Stomach (tissue), 8 donors: ENCODE measurements at regions not wholly inside any gene's neighbourhood (a gene's known extent, or its start where the extent isn't known, plus 50 kb on each side); places are given as distances from the start of the nearest gene placed in this dataset.

Experiments
- DNase-seq, 2 donors: peaks; one replicate each; pipeline versions ENCODE4 v3.0.0 to v3.0.0-alpha.2; 2013 to 2019
- H3K27ac ChIP-seq, 5 donors: fragments of 200-600 bp in 4 of 5; sonication (generic) in 4 of 5; one replicate each; pipeline ENCODE4 v1.5.1; 2013 to 2019; ENCODE audit warnings: mild to moderate bottlenecking in 1 of 5, moderate library complexity in 1 of 5
- H3K27me3 ChIP-seq, 3 donors: fragments of 200-600 bp; sonication (generic); one replicate each; pipeline ENCODE4 v1.5.1; 2017 to 2019; ENCODE audit warnings: mixed run types in 1 of 3
- H3K36me3 ChIP-seq, 4 donors: fragments of 200-600 bp; sonication (generic); 1 replicate in 3 of 4; 2 replicates in 1 of 4; pipeline ENCODE4 v1.5.1; 2016 to 2019
- H3K4me1 ChIP-seq, 4 donors: fragments of 200-600 bp; sonication (generic); one replicate each; pipeline ENCODE4 v1.5.1; 2016 to 2019
- H3K4me3 ChIP-seq, 4 donors: fragments of 200-600 bp; sonication (generic) in 3 of 4; one replicate each; pipeline ENCODE4 v1.5.1; 2016 to 2019; ENCODE audit warnings: mild to moderate bottlenecking in 1 of 4
- H3K9me3 ChIP-seq, 4 donors: fragments of 200-600 bp; sonication (generic); one replicate each; pipeline ENCODE4 v1.5.1; 2016 to 2019
- CTCF ChIP-seq, 7 experiments: fragments of 450-650 bp in 4 of 7; fragments of 200-600 bp in 3 of 7; sonication (generic) in 3 of 7; IDR thresholded peaks; one replicate each; pipeline ENCODE4 v1.5.1; 2016 to 2019; ENCODE audit warnings: antibody characterized with exemption in 7 of 7, control low read depth in 2 of 7, mild to moderate bottlenecking in 1 of 7
- EP300 ChIP-seq: sonication (generic); formaldehyde crosslinking; IDR thresholded peaks from one replicate; pipeline ENCODE4 v1.6.1; 2017; ENCODE audit warnings: antibody characterized with exemption
- POLR2A ChIP-seq, 4 donors: fragments of 450-650 bp; IDR thresholded peaks; one replicate each; pipeline ENCODE4 v1.6.1; 2016; ENCODE audit warnings: antibody characterized with exemption in 4 of 4, control low read depth in 2 of 4, mild to moderate bottlenecking in 1 of 4, moderate library complexity in 1 of 4
- POLR2AphosphoS5 ChIP-seq, 3 donors: sonication (generic); formaldehyde crosslinking; IDR thresholded peaks; one replicate each; pipeline ENCODE4 v1.6.1; 2016; ENCODE audit warnings: antibody characterized with exemption in 3 of 3
- WGBS, 5 donors: extraction: QIAGEN DNeasy Blood & Tissue Kit in 3 of 5; methylation state at CpG; one replicate each; pipeline versions ENCODE4 v1.1.5 to v1.1.7; 2013 to 2018; 5-methylcytosine and 5-hydroxymethylcytosine counted together
- intact Hi-C: fragments of 100-400 bp; cut with DNase I; formaldehyde crosslinking; loops from one replicate; pipeline ENCODE4 v1.15.1; 2023; ENCODE audit warnings: low total_unique reads
- donor health status: healthy with polysubstance abuse.
- donor health status: Bipolar disorder and iron deficiency.
- donor health status: healthy.

GRCh38 chr14:34113005-34113511 is 162.2 kb upstream of the EGLN3 start:
- WGBS, 5 donors: 21 to 39% (median 21%) methylated on average over 5 of the region's 5 CpGs
- no peak for DNase-seq
- intact Hi-C loops: no loop called here
- H3K4me3 ChIP-seq: no peak overlapping the region
- peaks cover 4 to 23% (median 17%) of the 10 kb centered on the region in 4 donors for H3K4me1 ChIP-seq
- H3K27me3 ChIP-seq: no peaks in the 10 kb centered on the region
- no peak overlapping the region for H3K27ac ChIP-seq
- H3K9me3 ChIP-seq: no peaks in the 10 kb centered on the region
- TF ChIP-seq POLR2AphosphoS5 (IDR thresholded peaks at IDR 0.05): no peak
- no peak for TF ChIP-seq EP300
- no peak for TF ChIP-seq CTCF (IDR thresholded peaks at IDR 0.05)
- no peak for TF ChIP-seq POLR2A (IDR thresholded peaks at IDR 0.05)
- no peaks in the 10 kb centered on the region for H3K36me3 ChIP-seq

GRCh38 chr14:34111953-34112352 is 161.1 kb upstream of the EGLN3 start:
- no peak for TF ChIP-seq CTCF (IDR thresholded peaks at IDR 0.05)
- no peak for TF ChIP-seq POLR2A (IDR thresholded peaks at IDR 0.05)
- no peak for TF ChIP-seq POLR2AphosphoS5 (IDR thresholded peaks at IDR 0.05)
- no peak for TF ChIP-seq EP300
- intact Hi-C loops: no loop called here
- Histone ChIP-seq H3K27me3 (no peaks in the 10 kb centered on the region), H3K4me1 (peaks cover 4 to 23% (median 17%) of the 10 kb centered on the region in 4 donors), H3K27ac (no peak overlapping the region), H3K4me3 (no peak overlapping the region), H3K9me3 (no peaks in the 10 kb centered on the region), H3K36me3 (no peaks in the 10 kb centered on the region)
- WGBS, 5 donors: 75 to 82% (median 77%) methylated on average over 4 of the region's 4 CpGs
- DNase-seq: no peak

DNA sequence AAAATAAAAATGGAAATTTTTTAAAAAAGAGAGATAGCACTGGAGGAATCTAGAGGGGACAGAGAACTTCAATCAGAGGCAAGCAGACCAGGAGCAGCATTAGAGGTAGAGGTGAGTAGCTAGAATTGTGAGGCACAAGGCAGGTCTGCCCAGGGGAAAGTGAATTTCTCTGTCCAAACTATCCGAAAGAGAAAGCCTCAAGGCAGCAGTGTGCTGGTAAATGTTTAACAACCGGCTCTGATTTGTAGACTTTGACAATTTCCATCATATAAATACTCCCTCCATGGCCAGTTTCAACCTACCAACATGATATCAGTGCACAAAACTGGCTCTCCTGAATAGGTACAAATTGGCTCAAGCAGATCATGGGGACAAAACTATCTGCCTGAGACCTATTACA is 160.6 kb upstream of the EGLN3 start:
- H3K9me3 ChIP-seq: no peaks in the 10 kb centered on the region
- no peak for TF ChIP-seq POLR2A (IDR thresholded peaks at IDR 0.05)
- TF ChIP-seq EP300: no peak
- no peak for TF ChIP-seq POLR2AphosphoS5 (IDR thresholded peaks at IDR 0.05)
- TF ChIP-seq CTCF (IDR thresholded peaks at IDR 0.05): no peak
- peaks cover 4 to 23% (median 17%) of the 10 kb centered on the region in 4 donors for H3K4me1 ChIP-seq
- peak in 1 of 2 donors; percentile 21 for DNase-seq
- WGBS, 5 donors: 28 to 49% (median 40%) methylated on average over 2 of the region's 2 CpGs
- no peak overlapping the region for H3K27ac ChIP-seq
- H3K4me3 ChIP-seq: no peak overlapping the region
- intact Hi-C loops: no loop called here
- no peaks in the 10 kb centered on the region for H3K36me3 ChIP-seq
- no peaks in the 10 kb centered on the region for H3K27me3 ChIP-seq

GRCh38 chr14:34110531-34110930 is 159.7 kb upstream of the EGLN3 start:
- 52 to 75% (median 57%) methylated on average over 2 of the region's 2 CpGs for WGBS, 5 donors
- H3K9me3 ChIP-seq: no peaks in the 10 kb centered on the region
- peaks cover 4 to 23% (median 17%) of the 10 kb centered on the region in 4 donors for H3K4me1 ChIP-seq
- TF ChIP-seq POLR2A (IDR thresholded peaks at IDR 0.05) (no peak), POLR2AphosphoS5 (IDR thresholded peaks at IDR 0.05) (no peak), EP300 (no peak), CTCF (IDR thresholded peaks at IDR 0.05) (no peak)
- no peak overlapping the region for H3K4me3 ChIP-seq
- DNase-seq: no peak
- intact Hi-C loops: no loop called here
- H3K27me3 ChIP-seq: no peaks in the 10 kb centered on the region
- H3K27ac ChIP-seq: no peak overlapping the region
- H3K36me3 ChIP-seq: no peaks in the 10 kb centered on the region
